GM21526 (cell line): ENCODE measurements at regions not wholly inside any gene's neighbourhood (a gene's known extent, or its start where the extent isn't known, plus 50 kb on each side); places are given as distances from the start of the nearest gene placed in this dataset.

Source experiments
- ATAC-seq: cut with Tn5 transposase; IDR thresholded peaks from one replicate; pipeline ENCODE4 v1.9.1; 2021; ENCODE audit warnings: moderate library complexity; ENCODE audit not compliant: unreplicated experiment, low FRiP score

GRCh38 chr12:107539196-107539939 lies 146.2 kb upstream of the PWP1 start:
- no peak for ATAC-seq

- ATAC-seq: no peak
Observed at GRCh38 chr12:107541001-107541705, 144.4 kb upstream of the PWP1 start.

- ATAC-seq: no peak
Observed at GRCh38 chr12:107543416-107543815, 142.2 kb upstream of the PWP1 start.

- ATAC-seq: no peak
Observed at GRCh38 chr12:107543841-107544240, 141.8 kb upstream of the PWP1 start.

GRCh38 chr12:107544937-107545336 lies 140.7 kb upstream of the PWP1 start:
- ATAC-seq: no peak

- ATAC-seq: no peak
Observed at GRCh38 chr12:107545737-107546353, 139.8 kb upstream of the PWP1 start.

- ATAC-seq: no peak
Observed at GRCh38 chr12:107547389-107547788, 138.2 kb upstream of the PWP1 start.

- no peak for ATAC-seq
Observed at GRCh38 chr12:107549651-107550480, 135.7 kb upstream of the PWP1 start.

GRCh38 chr12:107551434-107551833 lies 134.2 kb upstream of the PWP1 start:
- ATAC-seq: no peak

- no peak for ATAC-seq
Observed at GRCh38 chr12:107552263-107552662, 133.3 kb upstream of the PWP1 start.

- no peak for ATAC-seq
Observed at GRCh38 chr12:107553211-107553765, 132.3 kb upstream of the PWP1 start.

- no peak for ATAC-seq
Observed at GRCh38 chr12:107554941-107555340, 130.7 kb upstream of the PWP1 start.

GRCh38 chr12:107557026-107557425 lies 128.6 kb upstream of the PWP1 start:
- ATAC-seq: no peak

GRCh38 chr12:107557589-107558100 lies 128.0 kb upstream of the PWP1 start:
- no peak for ATAC-seq

GRCh38 chr12:107558141-107558815 lies 127.3 kb upstream of the PWP1 start:
- no peak for ATAC-seq

GRCh38 chr12:107558816-107559382 lies 126.7 kb upstream of the PWP1 start:
- no peak for ATAC-seq

- ATAC-seq: no peak
Observed at GRCh38 chr12:107560165-107560898, 125.3 kb upstream of the PWP1 start.

- no peak for ATAC-seq
Observed at GRCh38 chr12:107560899-107561285, 124.7 kb upstream of the PWP1 start.

- no peak for ATAC-seq
Observed at GRCh38 chr12:107564946-107565345, 120.7 kb upstream of the PWP1 start.
